Hepatocyte (in vitro differentiated cells): ENCODE measurements at regions not wholly inside any gene's neighbourhood (a gene's known extent, or its start where the extent isn't known, plus 50 kb on each side); places are given as distances from the start of the nearest gene placed in this dataset.

Experiments
- DNase-seq: peaks from one replicate; pipeline ENCODE4 v3.0.0-alpha.2; 2016; ENCODE audit warnings: low spot score
- H2AFZ ChIP-seq: fragments of 200-600 bp; sonication (generic); 2 replicates; pipeline ENCODE4 v1.6.0; 2016; ENCODE audit warnings: antibody characterized with exemption, mild to moderate bottlenecking
- H3K27ac ChIP-seq: fragments of 200-600 bp; sonication (generic); 2 replicates; pipeline ENCODE4 v1.5.1; 2016; ENCODE audit warnings: mild to moderate bottlenecking
- H3K27me3 ChIP-seq: fragments of 200-600 bp; sonication (generic); 2 replicates; pipeline ENCODE4 v1.6.1; 2016
- H3K36me3 ChIP-seq: fragments of 200-600 bp; sonication (generic); replicated peaks from 2 replicates; pipeline ENCODE4 v1.5.1; 2016; ENCODE audit warnings: low read depth; ENCODE audit not compliant: insufficient read depth
- H3K4me1 ChIP-seq: fragments of 200-600 bp; sonication (generic); 2 replicates; pipeline ENCODE4 v1.5.1; 2016; ENCODE audit warnings: mild to moderate bottlenecking, moderate library complexity; ENCODE audit not compliant: insufficient read depth
- H3K4me2 ChIP-seq: fragments of 200-600 bp; sonication (generic); 2 replicates; pipeline ENCODE4 v1.6.0; 2016
- H3K4me3 ChIP-seq: fragments of 200-600 bp; sonication (generic); 2 replicates; pipeline ENCODE4 v1.5.1; 2016; ENCODE audit warnings: mild to moderate bottlenecking
- H3K79me2 ChIP-seq: fragments of 200-600 bp; sonication (generic); 2 replicates; pipeline ENCODE4 v1.6.0; 2017; ENCODE audit warnings: mild to moderate bottlenecking
- H3K9me2 ChIP-seq: fragments of 200-600 bp; sonication (generic); replicated peaks from 2 replicates; pipeline ENCODE4 v1.6.0; 2017; ENCODE audit warnings: mild to moderate bottlenecking; ENCODE audit not compliant: insufficient read depth
- H3K9me3 ChIP-seq: fragments of 200-600 bp; sonication (generic); 2 replicates; pipeline ENCODE4 v1.5.1; 2016; ENCODE audit warnings: low read depth, mild to moderate bottlenecking
- H4K20me1 ChIP-seq: fragments of 200-600 bp; sonication (generic); 2 replicates; pipeline ENCODE4 v1.6.0; 2016; ENCODE audit warnings: mild to moderate bottlenecking; ENCODE audit not compliant: insufficient read depth, poor library complexity, severe bottlenecking
- EZH2 ChIP-seq: fragments of 200-600 bp; sonication (generic); IDR thresholded peaks from 2 replicates; pipeline ENCODE4 v1.6.1; 2016; ENCODE audit warnings: antibody characterized with exemption, mild to moderate bottlenecking, borderline replicate concordance
- EZH2phosphoT487 ChIP-seq: fragments of 200-600 bp; sonication (generic); IDR thresholded peaks from one replicate; pipeline ENCODE4 v1.6.1; 2018; ENCODE audit warnings: antibody characterized with exemption, mild to moderate bottlenecking, low read depth, moderate library complexity; ENCODE audit not compliant: unreplicated experiment, severe bottlenecking
- WGBS: methylation state at CpG from one replicate; pipeline ENCODE4 v1.1.6; 2016; ENCODE audit warnings: low lambda C conversion rate; ENCODE audit errors: missing lambda C conversion rate; 5-methylcytosine and 5-hydroxymethylcytosine counted together
- TF ChIP-seq, protein P1 (sequence below): fragments of 200-600 bp; sonication (generic); IDR thresholded peaks from 2 replicates; pipeline ENCODE4 v1.5.1; 2016; ENCODE audit warnings: antibody characterized with exemption, mild to moderate bottlenecking; ENCODE audit not compliant: poor library complexity

DNA sequence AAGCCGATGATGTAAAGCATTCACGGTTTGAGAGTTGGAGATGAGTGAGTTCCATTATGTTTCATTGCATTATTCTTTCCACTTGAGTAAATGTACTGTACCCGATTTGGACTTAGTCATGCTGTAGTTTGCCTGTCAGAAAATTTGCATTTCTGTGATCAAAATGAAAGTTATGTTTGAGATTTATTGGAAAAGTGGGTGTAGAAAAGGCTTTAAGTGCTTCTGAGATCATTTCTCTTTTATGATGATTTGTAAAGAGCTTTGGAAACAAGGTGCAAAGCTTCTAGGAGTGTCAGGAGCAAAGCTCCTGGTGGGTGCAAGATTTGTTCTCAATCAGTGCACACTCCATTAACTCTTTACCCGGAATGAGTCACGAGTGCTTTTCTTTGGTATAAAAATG lies 204.1 kb upstream of the POM121L12 start:
- no peaks in the 10 kb centered on the region for H3K27me3 ChIP-seq
- WGBS = 55% methylated on average over 5 of the region's 5 CpGs
- H3K79me2 ChIP-seq = no peaks in the 10 kb centered on the region
- H3K4me2 ChIP-seq = peak overlapping the region; percentile 47
- H3K36me3 ChIP-seq = no peaks in the 10 kb centered on the region
- TF ChIP-seq EZH2 (no peak), EZH2phosphoT487 (peak; percentile 92)
- TF ChIP-seq, protein P1, sequence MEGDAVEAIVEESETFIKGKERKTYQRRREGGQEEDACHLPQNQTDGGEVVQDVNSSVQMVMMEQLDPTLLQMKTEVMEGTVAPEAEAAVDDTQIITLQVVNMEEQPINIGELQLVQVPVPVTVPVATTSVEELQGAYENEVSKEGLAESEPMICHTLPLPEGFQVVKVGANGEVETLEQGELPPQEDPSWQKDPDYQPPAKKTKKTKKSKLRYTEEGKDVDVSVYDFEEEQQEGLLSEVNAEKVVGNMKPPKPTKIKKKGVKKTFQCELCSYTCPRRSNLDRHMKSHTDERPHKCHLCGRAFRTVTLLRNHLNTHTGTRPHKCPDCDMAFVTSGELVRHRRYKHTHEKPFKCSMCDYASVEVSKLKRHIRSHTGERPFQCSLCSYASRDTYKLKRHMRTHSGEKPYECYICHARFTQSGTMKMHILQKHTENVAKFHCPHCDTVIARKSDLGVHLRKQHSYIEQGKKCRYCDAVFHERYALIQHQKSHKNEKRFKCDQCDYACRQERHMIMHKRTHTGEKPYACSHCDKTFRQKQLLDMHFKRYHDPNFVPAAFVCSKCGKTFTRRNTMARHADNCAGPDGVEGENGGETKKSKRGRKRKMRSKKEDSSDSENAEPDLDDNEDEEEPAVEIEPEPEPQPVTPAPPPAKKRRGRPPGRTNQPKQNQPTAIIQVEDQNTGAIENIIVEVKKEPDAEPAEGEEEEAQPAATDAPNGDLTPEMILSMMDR = no peak
- H3K9me3 ChIP-seq = no peaks in the 10 kb centered on the region
- no peak for DNase-seq
- H3K4me3 ChIP-seq = no peak overlapping the region
- no peaks in the 10 kb centered on the region for H4K20me1 ChIP-seq
- H3K27ac ChIP-seq = no peak overlapping the region
- H2AFZ ChIP-seq = no peak overlapping the region
- H3K4me1 ChIP-seq = no peaks in the 10 kb centered on the region
- H3K9me2 ChIP-seq = no peaks in the 10 kb centered on the region

DNA sequence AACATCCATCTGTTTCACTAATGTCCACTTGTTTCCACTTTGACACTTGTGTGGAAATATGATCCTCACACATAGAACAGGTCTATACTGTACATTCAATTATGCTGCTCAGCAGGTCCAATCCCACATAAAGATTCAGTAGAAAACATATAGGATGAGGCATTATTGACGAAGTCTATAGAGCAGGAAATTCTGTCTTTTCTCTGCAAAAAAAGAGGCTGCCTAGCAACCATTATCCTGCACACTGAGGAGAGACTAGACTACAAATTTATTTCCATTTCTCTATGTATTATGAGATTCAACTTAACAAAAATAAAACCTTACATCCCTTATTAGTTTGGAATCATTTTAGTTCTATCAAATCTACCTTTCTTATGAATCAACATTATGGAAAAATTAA lies 204.6 kb upstream of the POM121L12 start:
- no peak overlapping the region for H3K4me3 ChIP-seq
- WGBS = 81% methylated on average over 1 of the region's 1 CpG

DNA sequence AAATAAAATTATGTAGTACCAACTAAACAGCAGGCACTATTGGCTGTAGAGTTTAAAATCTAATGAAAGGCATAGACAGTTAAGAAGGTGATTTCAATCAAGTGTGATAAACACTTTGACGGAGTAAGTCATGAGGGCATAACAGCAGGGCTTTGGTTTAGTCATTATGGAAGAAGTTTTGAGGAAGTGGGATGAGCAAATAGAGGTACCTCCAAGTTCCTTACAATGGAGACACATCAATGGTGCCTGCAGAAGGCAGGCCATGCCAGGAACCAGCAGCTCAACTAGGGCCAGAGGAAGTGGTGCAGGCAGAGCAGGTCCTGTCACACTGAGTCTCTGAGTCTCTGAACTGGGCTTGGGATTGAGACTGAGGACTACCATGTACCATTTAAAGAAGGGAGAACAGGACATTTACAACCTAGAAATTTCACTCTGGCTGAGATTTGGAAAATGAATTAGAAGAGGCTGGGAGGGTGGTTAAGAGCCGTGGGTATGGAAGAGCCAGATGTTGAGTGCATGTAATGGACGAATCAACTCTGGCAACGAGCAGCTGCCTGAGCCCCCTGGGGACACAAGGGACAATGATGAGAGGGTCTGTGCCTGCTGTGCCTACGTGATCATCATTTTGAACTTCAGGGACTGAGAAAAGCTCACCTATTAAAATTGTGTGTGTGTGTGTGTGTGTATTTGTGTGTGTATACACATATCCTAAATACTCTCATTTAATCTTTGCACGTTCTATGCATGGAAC lies 208.7 kb upstream of the POM121L12 start:
- WGBS = 82% methylated on average over 6 of the region's 6 CpGs
- Histone ChIP-seq H3K79me2 (no peaks in the 10 kb centered on the region), H3K4me1 (no peaks in the 10 kb centered on the region), H3K27me3 (no peaks in the 10 kb centered on the region), H3K9me3 (no peaks in the 10 kb centered on the region), H3K4me3 (no peak overlapping the region), H3K36me3 (no peaks in the 10 kb centered on the region), H2AFZ (no peak overlapping the region), H3K9me2 (no peaks in the 10 kb centered on the region), H3K27ac (no peak overlapping the region), H4K20me1 (no peaks in the 10 kb centered on the region), H3K4me2 (no peak overlapping the region)
- TF ChIP-seq EZH2phosphoT487 (no peak), EZH2 (no peak)
- TF ChIP-seq, protein P1 = no peak
- DNase-seq = no peak

More for the DNA sequence above, 204.6 kb upstream of the POM121L12 start:
- TF ChIP-seq, protein P1 = no peak
- TF ChIP-seq EZH2phosphoT487 (no peak), EZH2 (no peak)
- Histone ChIP-seq H3K9me2 (no peaks in the 10 kb centered on the region), H3K36me3 (no peaks in the 10 kb centered on the region), H4K20me1 (no peaks in the 10 kb centered on the region), H3K27me3 (no peaks in the 10 kb centered on the region), H3K9me3 (no peaks in the 10 kb centered on the region), H3K4me1 (no peaks in the 10 kb centered on the region), H2AFZ (no peak overlapping the region), H3K79me2 (no peaks in the 10 kb centered on the region), H3K27ac (no peak overlapping the region), H3K4me2 (no peak overlapping the region)
- no peak for DNase-seq
